K562 (cell line): ENCODE measurements at regions not wholly inside any gene's neighbourhood (a gene's known extent, or its start where the extent isn't known, plus 50 kb on each side); places are given as distances from the start of the nearest gene placed in this dataset.
A peak's percentile ranks its signal among the peaks of the same experiment; 100 is the strongest.

Source experiments
- ATAC-seq: fragments of 200-7000 bp; cut with Tn5 transposase; 3 replicates; pipeline ENCODE4 v1.9.1; 2020; ENCODE audit warnings: moderate library complexity
- BruUV-seq: library from RNA; stranded (reverse); fragments of 400-500 nt; replicated peaks from 2 replicates; lab custom pipeline; 2021; lab: Mats Ljungman, UMichigan
- CTCF ChIA-PET: fragments of 300-600 bp; formaldehyde crosslinking; extraction: SDS; loops from one replicate; lab custom pipeline; 2021; ENCODE audit warnings: low intra/inter-chr PET ratio; lab: Yijun Ruan, JAX
- POLR2A ChIA-PET: fragments of 300-600, 350-650 bp; sonication (Branson Sonifier 250); formaldehyde crosslinking; extraction: SDS; loops from one replicate; lab custom pipeline; 2021; ENCODE audit warnings: antibody characterized with exemption, inconsistent platforms; lab: Yijun Ruan, JAX
- DNase-seq, 4 experiments: peaks; one replicate each; pipeline versions ENCODE4 v3.0.0 to v3.0.0-alpha.2; 2011 to 2018; ENCODE audit warnings: low spot score in 3 of 4, mixed read lengths in 3 of 4; ENCODE audit errors: extremely low read depth in 1 of 4
- FAIRE-seq: peaks from 2 replicates; lab custom pipeline; 2011; peaks lifted over from hg19 to GRCh38; lab: Jason Lieb, UNC
- H2AFZ ChIP-seq: 2 replicates; pipeline ENCODE4 v1.6.0; 2011; ENCODE audit warnings: low read depth, low read length, control low read depth, inconsistent platforms
- H3K27ac ChIP-seq: fragments of 200-600 bp; 3 replicates; pipeline ENCODE4 v1.8.0; 2011; ENCODE audit warnings: low read depth, mild to moderate bottlenecking, control low read depth, inconsistent platforms, low read length, moderate library complexity, mixed read lengths; ENCODE audit errors: extremely low read depth
- H3K27me3 ChIP-seq, 2 experiments: fragments of 300-600 bp in 1 of 2; 2 replicates in 1 of 2; 3 replicates in 1 of 2; pipeline versions ENCODE4 v1.6.0 to v1.8.0; 2011; ENCODE audit warnings: inconsistent platforms in 2 of 2, low read length in 2 of 2, mild to moderate bottlenecking in 1 of 2, mixed read lengths in 1 of 2, moderate library complexity in 1 of 2; ENCODE audit not compliant: control insufficient read depth in 2 of 2, insufficient read depth in 2 of 2
- H3K36me3 ChIP-seq: fragments of 300-600 bp; 3 replicates; pipeline ENCODE4 v1.8.0; 2011; ENCODE audit warnings: mild to moderate bottlenecking, low read length, inconsistent platforms; ENCODE audit not compliant: control insufficient read depth, insufficient read depth
- H3K4me1 ChIP-seq, 2 experiments: fragments of 200-600 bp in 1 of 2; replicated peaks in 1 of 2; 2 replicates in 1 of 2; 3 replicates in 1 of 2; pipeline versions ENCODE4 v1.5.1 to v1.8.0; 2011; ENCODE audit warnings: inconsistent platforms in 2 of 2, low read length in 2 of 2, mild to moderate bottlenecking in 1 of 2, mixed read lengths in 1 of 2, moderate library complexity in 1 of 2; ENCODE audit not compliant: control insufficient read depth in 2 of 2, insufficient read depth in 2 of 2
- H3K4me2 ChIP-seq: 2 replicates; pipeline ENCODE4 v1.6.1; 2011; ENCODE audit warnings: low read length, control low read depth, inconsistent platforms, mixed read lengths; ENCODE audit not compliant: insufficient read depth
- H3K4me3 ChIP-seq: fragments of 200-600 bp; sonication (generic), shearing (Covaris generic); 2 replicates; pipeline ENCODE4 v1.5.1; 2016; ENCODE audit warnings: control low read depth, inconsistent platforms
- H3K79me2 ChIP-seq: fragments of 200-600 bp; 3 replicates; pipeline ENCODE4 v1.8.0; 2011; ENCODE audit warnings: low read length, inconsistent platforms; ENCODE audit not compliant: control insufficient read depth, insufficient read depth
- H3K9ac ChIP-seq, 2 experiments: 2 replicates each; pipeline versions ENCODE4 v1.6.0 to v1.6.1; 2011; ENCODE audit warnings: low read depth in 2 of 2, low read length in 2 of 2, control low read depth in 1 of 2, inconsistent platforms in 1 of 2, mild to moderate bottlenecking in 1 of 2, mixed read lengths in 1 of 2; ENCODE audit not compliant: insufficient read depth in 1 of 2
- H3K9me1 ChIP-seq: one replicate; pipeline ENCODE4 v1.6.0; 2011; ENCODE audit warnings: inconsistent platforms, mild to moderate bottlenecking, low read length, moderate library complexity; ENCODE audit not compliant: control insufficient read depth, insufficient read depth
- H3K9me3 ChIP-seq: replicated peaks from 2 replicates; pipeline ENCODE4 v1.5.1; 2011; ENCODE audit warnings: low read depth, low read length, inconsistent platforms; ENCODE audit not compliant: control insufficient read depth, insufficient read depth
- H4K20me1 ChIP-seq: replicated peaks from 2 replicates; pipeline ENCODE4 v1.6.1; 2011; ENCODE audit warnings: low read length, inconsistent platforms, mixed read lengths; ENCODE audit not compliant: control insufficient read depth, insufficient read depth
- HOXB6 ChIP-seq: fragments of 250-450 bp; sonication (Bioruptor Pico); IDR thresholded peaks from 2 replicates; pipeline ENCODE4 v1.5.1; 2022; ENCODE audit warnings: mild to moderate bottlenecking, borderline replicate concordance
- IFI16 ChIP-seq: fragments of 250-450 bp; sonication (Bioruptor Pico); IDR thresholded peaks from 2 replicates; pipeline ENCODE4 v2.1.2; 2022; ENCODE audit warnings: mild to moderate bottlenecking, inconsistent platforms
- TEAD1 ChIP-seq, 2 experiments: fragments of 450-650 bp in 1 of 2; sonication (generic) in 1 of 2; formaldehyde crosslinking; IDR thresholded peaks; 2 replicates each; pipeline versions ENCODE4 v1.4.0 to v1.8.0; 2020 to 2022; ENCODE audit warnings: mild to moderate bottlenecking in 2 of 2, missing genetic modification reagents in 1 of 2
- ZNF224 ChIP-seq: sonication (generic); formaldehyde crosslinking; IDR thresholded peaks from 2 replicates; pipeline ENCODE4 v1.8.0; 2022; ENCODE audit warnings: mild to moderate bottlenecking, missing genetic modification reagents
- ZNF780A ChIP-seq: fragments of 250-450 bp; sonication (Bioruptor Pico); IDR thresholded peaks from 2 replicates; pipeline ENCODE4 v1.5.0; 2021; ENCODE audit warnings: mild to moderate bottlenecking
- WGBS: fragments of 100-300 bp; shearing (Covaris generic); methylation state at CpG from one replicate; pipeline ENCODE4 v1.1.6; 2016; ENCODE audit warnings: low coverage, mixed read lengths; ENCODE audit not compliant: insufficient coverage; ENCODE audit errors: missing lambda C conversion rate; 5-methylcytosine and 5-hydroxymethylcytosine counted together
- in situ Hi-C: fragments of 300-500 bp; cut with MboI; formaldehyde crosslinking; loops from 4 replicates; pipeline ENCODE4 v1.15.0; 2018; ENCODE audit warnings: inconsistent platforms, mixed read lengths
- intact Hi-C: fragments of 100-400 bp; cut with micrococcal nuclease; formaldehyde crosslinking; loops from 2 replicates; pipeline ENCODE4 v1.14.2; 2022
- TF ChIP-seq, protein P1 (sequence below): sonication (generic); formaldehyde crosslinking; IDR thresholded peaks from 2 replicates; pipeline ENCODE4 v1.9.0; 2022; ENCODE audit warnings: mild to moderate bottlenecking, missing genetic modification reagents
- TF ChIP-seq, protein P2 (sequence below): fragments of 250-450 bp; sonication (Bioruptor Pico); IDR thresholded peaks from 2 replicates; pipeline ENCODE4 v1.8.0; 2021; ENCODE audit warnings: borderline replicate concordance, mild to moderate bottlenecking, moderate library complexity; ENCODE audit not compliant: poor library complexity, severe bottlenecking
- TF ChIP-seq, protein P3 (sequence below): sonication (generic); formaldehyde crosslinking; IDR thresholded peaks from 2 replicates; pipeline ENCODE4 v1.8.1; 2023; ENCODE audit warnings: mild to moderate bottlenecking, missing genetic modification reagents
- TF ChIP-seq, protein P4 (sequence below): sonication (generic); formaldehyde crosslinking; IDR thresholded peaks from 2 replicates; pipeline ENCODE4 v1.8.1; 2023; ENCODE audit warnings: mild to moderate bottlenecking, missing genetic modification reagents, moderate library complexity
- TF ChIP-seq, protein P5 (sequence below), 3 experiments: fragments of 200-800 bp in 1 of 3; fragments of 250-450 bp in 1 of 3; fragments of 450-650 bp in 1 of 3; sonication (Bioruptor Pico) in 1 of 3; sonication (Bioruptor generic) in 1 of 3; formaldehyde crosslinking in 1 of 3; IDR thresholded peaks; 2 replicates each; pipeline versions ENCODE4 v1.6.1 to v1.8.0; 2016 to 2022; ENCODE audit warnings: mild to moderate bottlenecking in 2 of 3, missing genetic modification characterization in 2 of 3, missing compliant biosample characterization in 1 of 3, moderate library complexity in 1 of 3

DNA sequence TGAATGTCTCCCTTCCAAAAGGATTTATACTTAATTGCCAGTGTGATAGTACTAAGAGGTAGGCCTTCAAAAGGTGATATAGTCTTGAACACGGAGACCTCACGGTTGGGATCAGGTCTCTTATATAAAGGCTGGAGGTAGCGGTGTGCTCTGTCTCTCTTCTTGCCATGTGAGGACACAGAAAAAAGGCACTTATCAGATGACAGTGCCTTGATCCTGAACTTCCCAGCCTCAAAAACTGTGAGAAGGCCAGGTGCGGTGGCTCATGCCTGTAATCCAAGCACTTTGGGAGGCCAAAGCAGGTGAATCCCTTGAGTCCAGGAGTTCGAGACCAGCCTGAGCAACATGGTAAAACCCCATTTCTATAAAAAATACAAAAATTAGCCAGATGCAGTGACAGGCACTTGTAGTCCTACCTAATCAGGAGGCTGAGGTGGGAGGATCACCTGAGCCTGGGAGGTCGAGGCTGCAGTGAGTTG is 108.9 kb upstream of the TOP3B start:
- no peaks in the 10 kb centered on the region for H3K9me3 ChIP-seq
- peaks cover 58 to 78% of the 10 kb centered on the region in 2 experiments for H3K27me3 ChIP-seq
- no peak overlapping the region for H3K27ac ChIP-seq
- intact Hi-C loops, result no loop called here
- ChIA-PET POLR2A (interaction anchor here (0.6 to 10.8 kb wide), 5 partner anchors 7 to 79 kb away, joined by 3 to 98 read pairs (median 3); no protein-coding TSS in a partner anchor), CTCF (interaction anchor here (0.6 to 1.0 kb wide), 2 partner anchors 61 to 66 kb away, joined by 3 read pairs; no protein-coding TSS in a partner anchor)
- BruUV-seq, result no TSS peak
- H3K4me1 ChIP-seq, result no peaks in the 10 kb centered on the region
- H3K4me3 ChIP-seq, result no peak overlapping the region
- no peak overlapping the region for H3K9ac ChIP-seq
- 3% methylated on average over 6 of the region's 6 CpGs for WGBS
- H3K79me2 ChIP-seq, result no peaks in the 10 kb centered on the region
- no peak overlapping the region for H2AFZ ChIP-seq
- in situ Hi-C loops, result no loop called here
- 0 out of 2 replicates have a peak, but pooled peaks cover 13% of the 10 kb centered on the region for H4K20me1 ChIP-seq
- FAIRE-seq, result no peak
- H3K9me1 ChIP-seq, result no peaks in the 10 kb centered on the region
- H3K4me2 ChIP-seq, result no peak overlapping the region
- ATAC-seq, result no peak
- DNase-seq, result no peak
- no peaks in the 10 kb centered on the region for H3K36me3 ChIP-seq
- 0 out of 2 replicates have a peak, but pooled peaks have one; percentile 74 for TF ChIP-seq ZNF224 (CRISPR knock-in tag)
- TF ChIP-seq, protein P1, sequence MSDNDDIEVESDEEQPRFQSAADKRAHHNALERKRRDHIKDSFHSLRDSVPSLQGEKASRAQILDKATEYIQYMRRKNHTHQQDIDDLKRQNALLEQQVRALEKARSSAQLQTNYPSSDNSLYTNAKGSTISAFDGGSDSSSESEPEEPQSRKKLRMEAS, result peak; percentile 43; the same call in 1 of the 2 replicates
- TF ChIP-seq, protein P2, sequence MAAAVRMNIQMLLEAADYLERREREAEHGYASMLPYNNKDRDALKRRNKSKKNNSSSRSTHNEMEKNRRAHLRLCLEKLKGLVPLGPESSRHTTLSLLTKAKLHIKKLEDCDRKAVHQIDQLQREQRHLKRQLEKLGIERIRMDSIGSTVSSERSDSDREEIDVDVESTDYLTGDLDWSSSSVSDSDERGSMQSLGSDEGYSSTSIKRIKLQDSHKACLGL (CRISPR knock-in tag), result no peak
- TF ChIP-seq, protein P3, sequence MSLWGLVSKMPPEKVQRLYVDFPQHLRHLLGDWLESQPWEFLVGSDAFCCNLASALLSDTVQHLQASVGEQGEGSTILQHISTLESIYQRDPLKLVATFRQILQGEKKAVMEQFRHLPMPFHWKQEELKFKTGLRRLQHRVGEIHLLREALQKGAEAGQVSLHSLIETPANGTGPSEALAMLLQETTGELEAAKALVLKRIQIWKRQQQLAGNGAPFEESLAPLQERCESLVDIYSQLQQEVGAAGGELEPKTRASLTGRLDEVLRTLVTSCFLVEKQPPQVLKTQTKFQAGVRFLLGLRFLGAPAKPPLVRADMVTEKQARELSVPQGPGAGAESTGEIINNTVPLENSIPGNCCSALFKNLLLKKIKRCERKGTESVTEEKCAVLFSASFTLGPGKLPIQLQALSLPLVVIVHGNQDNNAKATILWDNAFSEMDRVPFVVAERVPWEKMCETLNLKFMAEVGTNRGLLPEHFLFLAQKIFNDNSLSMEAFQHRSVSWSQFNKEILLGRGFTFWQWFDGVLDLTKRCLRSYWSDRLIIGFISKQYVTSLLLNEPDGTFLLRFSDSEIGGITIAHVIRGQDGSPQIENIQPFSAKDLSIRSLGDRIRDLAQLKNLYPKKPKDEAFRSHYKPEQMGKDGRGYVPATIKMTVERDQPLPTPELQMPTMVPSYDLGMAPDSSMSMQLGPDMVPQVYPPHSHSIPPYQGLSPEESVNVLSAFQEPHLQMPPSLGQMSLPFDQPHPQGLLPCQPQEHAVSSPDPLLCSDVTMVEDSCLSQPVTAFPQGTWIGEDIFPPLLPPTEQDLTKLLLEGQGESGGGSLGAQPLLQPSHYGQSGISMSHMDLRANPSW (CRISPR knock-in tag), result peak; percentile 64; the same call in 1 of the 2 replicates
- TF ChIP-seq, protein P4, sequence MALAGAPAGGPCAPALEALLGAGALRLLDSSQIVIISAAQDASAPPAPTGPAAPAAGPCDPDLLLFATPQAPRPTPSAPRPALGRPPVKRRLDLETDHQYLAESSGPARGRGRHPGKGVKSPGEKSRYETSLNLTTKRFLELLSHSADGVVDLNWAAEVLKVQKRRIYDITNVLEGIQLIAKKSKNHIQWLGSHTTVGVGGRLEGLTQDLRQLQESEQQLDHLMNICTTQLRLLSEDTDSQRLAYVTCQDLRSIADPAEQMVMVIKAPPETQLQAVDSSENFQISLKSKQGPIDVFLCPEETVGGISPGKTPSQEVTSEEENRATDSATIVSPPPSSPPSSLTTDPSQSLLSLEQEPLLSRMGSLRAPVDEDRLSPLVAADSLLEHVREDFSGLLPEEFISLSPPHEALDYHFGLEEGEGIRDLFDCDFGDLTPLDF (CRISPR knock-in tag), result peak; percentile 45; the same call in 1 of the 2 replicates
- TF ChIP-seq, protein P5, sequence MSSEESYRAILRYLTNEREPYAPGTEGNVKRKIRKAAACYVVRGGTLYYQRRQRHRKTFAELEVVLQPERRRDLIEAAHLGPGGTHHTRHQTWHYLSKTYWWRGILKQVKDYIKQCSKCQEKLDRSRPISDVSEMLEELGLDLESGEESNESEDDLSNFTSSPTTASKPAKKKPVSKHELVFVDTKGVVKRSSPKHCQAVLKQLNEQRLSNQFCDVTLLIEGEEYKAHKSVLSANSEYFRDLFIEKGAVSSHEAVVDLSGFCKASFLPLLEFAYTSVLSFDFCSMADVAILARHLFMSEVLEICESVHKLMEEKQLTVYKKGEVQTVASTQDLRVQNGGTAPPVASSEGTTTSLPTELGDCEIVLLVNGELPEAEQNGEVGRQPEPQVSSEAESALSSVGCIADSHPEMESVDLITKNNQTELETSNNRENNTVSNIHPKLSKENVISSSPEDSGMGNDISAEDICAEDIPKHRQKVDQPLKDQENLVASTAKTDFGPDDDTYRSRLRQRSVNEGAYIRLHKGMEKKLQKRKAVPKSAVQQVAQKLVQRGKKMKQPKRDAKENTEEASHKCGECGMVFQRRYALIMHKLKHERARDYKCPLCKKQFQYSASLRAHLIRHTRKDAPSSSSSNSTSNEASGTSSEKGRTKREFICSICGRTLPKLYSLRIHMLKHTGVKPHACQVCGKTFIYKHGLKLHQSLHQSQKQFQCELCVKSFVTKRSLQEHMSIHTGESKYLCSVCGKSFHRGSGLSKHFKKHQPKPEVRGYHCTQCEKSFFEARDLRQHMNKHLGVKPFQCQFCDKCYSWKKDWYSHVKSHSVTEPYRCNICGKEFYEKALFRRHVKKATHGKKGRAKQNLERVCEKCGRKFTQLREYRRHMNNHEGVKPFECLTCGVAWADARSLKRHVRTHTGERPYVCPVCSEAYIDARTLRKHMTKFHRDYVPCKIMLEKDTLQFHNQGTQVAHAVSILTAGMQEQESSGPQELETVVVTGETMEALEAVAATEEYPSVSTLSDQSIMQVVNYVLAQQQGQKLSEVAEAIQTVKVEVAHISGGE (CRISPR knock-in tag; IDR thresholded peaks at IDR 0.05), result peak in 1 of 3 experiments; percentile 26; a peak in 1 of 6 replicates
- no peak for TF ChIP-seq ZNF780A (CRISPR knock-in tag)
- 0 out of 4 replicates have a peak, but pooled peaks of 1 of the 2 experiments have one; percentile 30 for TF ChIP-seq TEAD1 (CRISPR knock-in tag; IDR thresholded peaks at IDR 0.05)
- TF ChIP-seq IFI16 (CRISPR knock-in tag), result 0 out of 2 replicates have a peak, but pooled peaks have one; percentile 63
- peak; percentile 43; the same call in 1 of the 2 replicates for TF ChIP-seq HOXB6 (CRISPR knock-in tag)
